ENCODE measurements at regions not wholly inside any gene's neighbourhood (a gene's known extent, or its start where the extent isn't known, plus 50 kb on each side); places are given as distances from the start of the nearest gene placed in this dataset.

- ATAC-seq (ENCODE audit: low FRiP score in 2 of 2) (no peak), DNase-seq (no peak)
Observed at GRCh38 chr1:106603616-106604015, 452.9 kb upstream of the PRMT6 start.

GRCh38 chr1:106608841-106609240, 447.6 kb upstream of the PRMT6 start:
- H3K27ac ChIP-seq: no peak overlapping the region
- no peak overlapping the region for H3K4me3 ChIP-seq
- H3K9me3 ChIP-seq: no peaks in the 10 kb centered on the region
- no peak for ATAC-seq (ENCODE audit: low FRiP score in 2 of 2)
- no peaks in the 10 kb centered on the region for H3K36me3 ChIP-seq
- no peak for TF ChIP-seq EP300 (IDR thresholded peaks at IDR 0.05)
- H3K27me3 ChIP-seq: no peaks in the 10 kb centered on the region
- DNase-seq: no peak
- H3K4me1 ChIP-seq: no peaks in the 10 kb centered on the region

More at GRCh38 chr1:106603616-106604015, 452.9 kb upstream of the PRMT6 start:
- TF ChIP-seq EP300 (IDR thresholded peaks at IDR 0.05) (no peak), POLR2A (IDR thresholded peaks at IDR 0.05) (no peak), POLR2AphosphoS5 (IDR thresholded peaks at IDR 0.05) (no peak), CTCF (IDR thresholded peaks at IDR 0.05) (no peak)
- H3K27ac ChIP-seq: no peak overlapping the region
- no peak overlapping the region for H3K4me3 ChIP-seq
- H3K4me1 ChIP-seq: no peaks in the 10 kb centered on the region
- H3K36me3 ChIP-seq: no peaks in the 10 kb centered on the region
- WGBS, 2 donors: 69 to 71% methylated on average over 1 of the region's 1 CpG
- H3K27me3 ChIP-seq: no peaks in the 10 kb centered on the region
- H3K9me3 ChIP-seq: no peaks in the 10 kb centered on the region

- no peak overlapping the region for H3K4me3 ChIP-seq
- H3K4me1 ChIP-seq: no peaks in the 10 kb centered on the region
- TF ChIP-seq POLR2AphosphoS5 (IDR thresholded peaks at IDR 0.05): no peak
- TF ChIP-seq EP300 (IDR thresholded peaks at IDR 0.05): no peak
- no peak for TF ChIP-seq CTCF (IDR thresholded peaks at IDR 0.05)
- TF ChIP-seq POLR2A (IDR thresholded peaks at IDR 0.05): no peak
- ATAC-seq (ENCODE audit: low FRiP score in 2 of 2): no peak
- no peaks in the 10 kb centered on the region for H3K9me3 ChIP-seq
- 84 to 89% methylated on average over 3 of the region's 3 CpGs for WGBS, 2 donors
- H3K27me3 ChIP-seq: no peaks in the 10 kb centered on the region
- no peaks in the 10 kb centered on the region for H3K36me3 ChIP-seq
- no peak overlapping the region for H3K27ac ChIP-seq
- no peak for DNase-seq
Observed at GRCh38 chr1:106613068-106613467, 443.4 kb upstream of the PRMT6 start.

GRCh38 chr1:106613861-106614260, 442.6 kb upstream of the PRMT6 start:
- 77 to 80% methylated on average over 5 of the region's 5 CpGs for WGBS, 2 donors
- Histone ChIP-seq H3K4me1 (no peaks in the 10 kb centered on the region), H3K27me3 (no peaks in the 10 kb centered on the region), H3K9me3 (no peaks in the 10 kb centered on the region), H3K4me3 (no peak overlapping the region), H3K36me3 (no peaks in the 10 kb centered on the region), H3K27ac (no peak overlapping the region)
- TF ChIP-seq POLR2AphosphoS5 (IDR thresholded peaks at IDR 0.05): no peak
- TF ChIP-seq CTCF (IDR thresholded peaks at IDR 0.05): no peak
- no peak for TF ChIP-seq POLR2A (IDR thresholded peaks at IDR 0.05)
- no peak for TF ChIP-seq EP300 (IDR thresholded peaks at IDR 0.05)
- no peak for ATAC-seq (ENCODE audit: low FRiP score in 2 of 2)
- DNase-seq: no peak

GRCh38 chr1:106615473-106615872, 441.0 kb upstream of the PRMT6 start:
- DNase-seq: no peak

More at GRCh38 chr1:106615473-106615872, 441.0 kb upstream of the PRMT6 start:
- Histone ChIP-seq H3K27me3 (no peaks in the 10 kb centered on the region), H3K36me3 (no peaks in the 10 kb centered on the region), H3K4me1 (no peaks in the 10 kb centered on the region), H3K27ac (no peak overlapping the region), H3K9me3 (no peaks in the 10 kb centered on the region), H3K4me3 (no peak overlapping the region)
- WGBS, 2 donors: 76 to 81% methylated on average over 2 of the region's 2 CpGs
- ATAC-seq (ENCODE audit: low FRiP score in 2 of 2): no peak
- no peak for TF ChIP-seq CTCF (IDR thresholded peaks at IDR 0.05)
- TF ChIP-seq EP300 (IDR thresholded peaks at IDR 0.05): no peak
- no peak for TF ChIP-seq POLR2A (IDR thresholded peaks at IDR 0.05)
- TF ChIP-seq POLR2AphosphoS5 (IDR thresholded peaks at IDR 0.05): no peak
